DMS53 treated with DMSO at 0.1 percent for 48 hours (cell line): ENCODE measurements at regions not wholly inside any gene's neighbourhood (a gene's known extent, or its start where the extent isn't known, plus 50 kb on each side); places are given as distances from the start of the nearest gene placed in this dataset.

Experiments used
- DNase-seq: peaks from one replicate; lab custom pipeline; 2025; ENCODE audit not compliant: unreplicated experiment; lab: John Stamatoyannopoulos, UW

DNA sequence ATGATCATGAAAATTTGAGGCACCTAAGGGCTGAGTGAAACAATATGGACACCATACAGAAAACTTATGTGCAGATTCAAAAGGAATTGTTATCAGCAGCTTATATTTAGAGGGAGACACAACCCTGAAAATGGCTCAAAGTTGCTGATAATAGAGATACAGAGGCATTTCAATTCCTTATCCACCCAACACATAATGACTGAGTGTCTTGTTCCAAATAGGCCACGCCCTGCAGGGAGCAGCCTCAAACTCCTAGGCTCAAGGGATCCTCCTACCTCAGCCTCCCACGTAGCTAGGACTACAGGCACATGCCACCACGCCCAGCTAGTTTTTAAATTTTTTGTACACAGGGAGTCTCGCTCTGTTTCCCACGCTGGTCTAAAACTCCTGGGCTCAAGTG lies 79.0 kb downstream of the LBH start:
- no peak for DNase-seq

DNA sequence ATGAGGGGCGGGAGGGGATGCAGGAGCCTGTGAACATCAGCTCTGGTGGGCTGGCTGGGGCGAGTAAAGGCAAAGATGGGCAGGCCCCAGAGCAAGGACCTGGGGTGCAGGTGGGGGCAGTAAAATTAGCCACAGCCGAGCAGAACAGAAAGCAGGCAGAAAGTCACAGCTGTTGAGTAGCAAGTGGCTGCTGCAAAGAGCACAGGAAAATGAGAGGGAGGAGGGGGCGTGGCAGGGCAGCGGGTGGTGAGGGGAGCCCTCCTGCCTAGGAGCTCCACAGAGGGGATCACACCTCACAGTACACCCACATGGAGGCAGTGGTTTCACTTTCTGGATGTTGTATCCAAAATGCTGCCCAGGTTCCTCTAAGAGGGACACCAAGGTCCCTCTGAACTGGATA lies 79.6 kb downstream of the LBH start:
- no peak for DNase-seq

DNA sequence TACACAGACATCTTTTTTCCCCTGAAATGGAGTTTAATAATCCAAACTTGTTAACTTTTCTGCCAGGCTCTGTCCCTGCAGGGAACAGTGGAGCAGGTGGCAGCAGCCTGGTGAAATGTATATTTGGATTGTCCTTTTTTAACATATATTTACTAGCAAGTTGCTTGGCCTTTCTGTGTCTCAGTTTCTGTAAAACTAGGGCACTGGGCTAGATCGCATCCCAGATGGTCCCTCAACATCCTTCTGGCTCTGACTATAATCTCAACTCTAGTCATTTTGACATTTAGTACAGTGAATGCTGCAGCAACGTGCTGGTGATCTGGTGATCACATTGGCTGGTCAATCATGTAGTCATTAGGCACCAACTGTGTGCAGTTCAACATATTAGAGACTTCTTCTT lies 80.4 kb downstream of the LBH start:
- no peak for DNase-seq

DNA sequence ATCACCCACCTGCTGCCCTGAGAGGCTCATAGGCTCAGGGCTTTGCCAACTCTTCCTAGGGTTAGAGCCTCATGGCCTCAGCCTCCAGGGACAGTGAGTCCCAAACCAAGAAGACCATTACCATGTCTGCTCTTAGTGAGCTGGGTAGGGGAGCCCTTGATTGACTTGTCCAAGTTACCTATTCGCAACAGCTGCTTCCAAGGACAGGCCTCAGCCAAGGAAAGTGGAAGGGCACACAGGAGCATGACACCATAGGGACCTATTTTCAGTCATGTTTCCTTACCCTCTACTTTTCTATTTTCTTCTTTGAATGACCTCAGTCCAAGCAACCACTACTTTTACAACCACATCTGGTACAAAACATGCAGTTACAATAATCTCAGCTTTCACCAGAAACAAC lies 81.6 kb downstream of the LBH start:
- DNase-seq, result no peak

DNA sequence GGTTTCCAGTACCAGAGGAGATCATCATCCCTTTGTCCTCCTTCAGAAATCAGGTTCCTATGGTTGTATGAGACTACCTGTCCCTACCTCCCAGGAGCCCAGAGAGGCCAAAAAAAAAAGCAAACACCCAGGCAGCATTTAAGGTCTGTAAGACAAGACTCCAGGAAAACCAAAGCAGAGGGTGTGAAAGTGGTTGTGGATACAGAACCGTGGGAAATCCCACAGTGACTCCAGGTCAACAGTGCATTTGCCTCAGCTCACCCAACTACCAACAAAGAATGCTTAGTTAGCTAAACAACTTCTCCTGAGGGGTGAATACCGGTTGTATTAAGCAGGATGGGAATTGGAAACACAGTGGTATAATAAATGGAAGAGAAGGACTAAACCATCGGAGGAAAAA lies 83.6 kb downstream of the LBH start:
- DNase-seq, result no peak

DNA sequence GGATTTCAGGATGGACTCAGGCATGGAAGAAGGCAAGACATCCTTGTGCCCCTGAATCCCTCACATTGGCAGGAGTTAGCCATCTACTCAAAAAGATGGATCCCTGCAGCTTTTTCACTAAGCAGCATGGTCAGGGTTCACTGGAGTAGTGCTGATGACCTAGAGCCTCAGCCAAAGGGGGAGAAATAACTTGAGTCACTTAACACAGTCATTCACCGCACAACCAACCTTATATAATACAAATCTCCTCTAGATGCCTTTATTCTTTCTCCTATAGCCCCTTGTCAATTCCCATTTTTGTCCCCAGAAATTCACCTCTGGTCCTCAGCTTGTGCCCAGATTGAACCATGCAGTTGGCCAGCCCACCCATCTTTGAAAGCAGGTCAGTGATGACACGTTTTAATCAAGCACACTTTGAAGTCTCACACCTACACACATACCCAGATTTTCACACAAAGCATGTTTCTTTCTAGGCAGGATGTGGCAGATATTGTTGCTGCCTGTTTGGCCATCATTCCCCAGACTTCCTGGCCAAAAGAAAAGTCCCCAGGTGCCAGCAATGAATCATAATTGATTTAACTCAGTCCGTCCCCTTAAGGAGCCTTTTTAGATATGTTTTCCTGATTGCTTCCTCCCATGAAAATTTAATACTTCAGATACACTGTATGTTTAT lies 84.2 kb downstream of the LBH start:
- no peak for DNase-seq

DNA sequence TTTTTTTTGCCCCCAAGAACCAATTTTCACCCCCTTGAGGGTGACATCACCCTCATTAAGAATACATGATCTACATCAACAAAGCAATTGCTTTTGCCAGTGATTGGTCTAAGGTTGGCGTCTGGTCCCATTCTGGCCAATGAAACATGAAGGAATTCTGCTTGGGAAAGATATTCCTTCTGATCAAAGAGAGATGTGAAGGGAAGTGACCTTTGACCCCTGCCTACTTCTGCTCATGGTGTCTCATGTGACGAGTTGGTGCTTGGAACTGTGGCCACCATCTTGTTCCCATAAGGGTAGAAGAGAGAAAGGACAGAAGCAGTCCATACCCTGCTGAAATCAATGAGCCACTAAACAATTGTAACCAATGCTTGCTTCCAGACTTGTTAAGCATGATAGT lies 85.1 kb downstream of the LBH start:
- DNase-seq, result no peak

DNA sequence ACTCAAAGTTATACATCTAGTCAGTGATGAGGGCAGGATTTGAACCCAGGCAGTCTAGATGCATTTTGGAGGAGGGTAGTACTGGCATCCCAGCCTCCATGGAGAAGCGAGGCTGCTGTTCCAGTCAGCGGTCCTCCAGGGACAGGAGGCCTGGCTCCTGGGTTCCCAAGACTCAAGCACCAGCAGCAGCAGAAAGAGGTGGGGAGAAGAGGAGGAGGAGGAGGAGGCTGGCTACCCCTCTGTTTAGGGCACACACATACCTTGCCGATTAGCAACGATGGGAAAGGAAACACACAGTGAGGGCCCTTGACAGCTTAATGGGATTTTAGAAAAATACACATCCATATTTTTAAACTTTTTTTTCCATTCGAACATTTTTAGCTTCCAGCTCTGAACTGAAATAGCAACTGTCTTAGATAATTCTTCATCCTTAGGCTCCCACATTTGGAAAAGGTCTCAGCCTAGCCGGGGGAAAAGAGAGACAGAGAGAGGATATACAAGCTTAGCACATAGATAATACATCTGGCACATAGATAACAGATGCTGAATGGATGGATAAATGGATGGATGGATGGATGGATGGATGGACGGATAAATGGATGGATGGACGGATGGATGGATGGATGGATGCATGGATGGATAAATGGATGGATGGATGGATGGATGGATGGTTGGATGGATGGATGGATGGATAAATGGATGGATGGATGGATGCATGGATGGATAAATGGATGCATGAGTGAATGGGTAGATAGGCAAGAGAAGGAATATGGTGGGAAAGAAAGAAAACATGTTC lies 87.9 kb downstream of the LBH start:
- no peak for DNase-seq

DNA sequence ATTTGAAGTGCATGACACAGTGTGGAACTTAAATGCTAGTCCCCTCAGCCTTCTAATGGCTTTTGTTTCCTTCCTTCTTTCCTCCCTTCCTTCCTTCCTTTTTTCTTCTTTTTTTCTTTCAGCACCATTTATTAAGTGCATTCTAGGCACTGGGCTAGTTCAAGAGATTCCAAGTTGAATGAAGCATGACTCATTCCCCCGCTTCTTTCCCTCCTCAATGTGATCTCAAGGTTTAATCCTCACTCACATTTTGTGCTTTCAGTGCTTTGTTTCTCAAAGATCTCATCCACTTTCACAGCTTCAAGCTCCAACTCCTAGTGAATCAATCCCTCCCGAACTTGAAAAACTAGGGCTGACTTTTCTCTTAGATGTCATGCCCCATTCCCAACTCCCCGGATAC lies 90.1 kb downstream of the LBH start:
- DNase-seq, result no peak

DNA sequence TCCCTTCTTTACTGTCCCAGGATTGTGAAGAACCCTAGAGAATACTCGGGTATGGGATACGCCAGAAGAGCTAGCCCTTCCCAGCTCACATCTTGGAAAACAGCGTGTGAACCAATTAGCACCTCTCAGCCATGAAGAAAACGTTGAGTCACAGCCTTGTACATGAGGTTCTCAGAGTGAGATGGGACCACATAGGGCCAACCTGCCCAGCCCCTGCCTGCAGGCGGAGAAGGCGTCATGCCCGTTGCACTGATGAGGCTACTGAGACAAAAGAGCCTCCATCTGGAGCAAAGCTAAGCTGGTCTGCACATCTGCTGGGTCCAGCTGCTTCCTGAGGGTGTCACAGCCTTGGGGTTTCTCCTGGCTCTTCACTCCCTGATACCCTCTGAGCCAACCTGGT lies 92.2 kb downstream of the LBH start:
- no peak for DNase-seq

DNA sequence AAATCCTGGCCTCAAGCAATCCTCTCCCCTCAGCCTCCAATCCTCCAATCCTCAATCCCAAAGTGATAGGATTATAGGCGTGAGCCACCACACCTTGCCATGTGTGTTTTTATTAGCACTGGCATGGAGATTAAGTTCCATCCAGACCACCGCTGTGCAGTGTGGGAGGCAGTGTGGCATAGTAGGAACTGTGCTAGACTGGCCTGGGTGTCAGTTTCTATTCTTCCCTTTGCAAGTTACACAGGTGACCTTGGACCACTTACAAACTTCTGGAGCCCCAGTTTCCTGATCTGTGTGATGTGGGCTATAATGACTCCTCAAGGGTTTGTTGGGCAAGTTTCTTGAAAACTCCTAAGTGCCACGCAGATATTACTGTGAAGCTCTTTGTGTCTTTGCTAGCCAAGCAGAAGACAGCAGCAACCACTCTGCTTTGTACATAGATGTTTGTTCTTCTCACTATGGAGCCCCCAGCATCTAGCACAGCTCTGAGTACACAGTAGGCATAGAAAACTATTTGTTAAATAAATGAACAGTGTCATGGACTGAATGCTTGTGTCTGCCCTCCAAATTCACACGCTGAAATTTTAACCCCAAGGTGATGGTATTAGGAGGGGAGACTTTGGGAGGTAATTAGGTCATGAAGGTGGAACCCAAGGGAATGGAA lies 93.0 kb downstream of the LBH start:
- no peak for DNase-seq

DNA sequence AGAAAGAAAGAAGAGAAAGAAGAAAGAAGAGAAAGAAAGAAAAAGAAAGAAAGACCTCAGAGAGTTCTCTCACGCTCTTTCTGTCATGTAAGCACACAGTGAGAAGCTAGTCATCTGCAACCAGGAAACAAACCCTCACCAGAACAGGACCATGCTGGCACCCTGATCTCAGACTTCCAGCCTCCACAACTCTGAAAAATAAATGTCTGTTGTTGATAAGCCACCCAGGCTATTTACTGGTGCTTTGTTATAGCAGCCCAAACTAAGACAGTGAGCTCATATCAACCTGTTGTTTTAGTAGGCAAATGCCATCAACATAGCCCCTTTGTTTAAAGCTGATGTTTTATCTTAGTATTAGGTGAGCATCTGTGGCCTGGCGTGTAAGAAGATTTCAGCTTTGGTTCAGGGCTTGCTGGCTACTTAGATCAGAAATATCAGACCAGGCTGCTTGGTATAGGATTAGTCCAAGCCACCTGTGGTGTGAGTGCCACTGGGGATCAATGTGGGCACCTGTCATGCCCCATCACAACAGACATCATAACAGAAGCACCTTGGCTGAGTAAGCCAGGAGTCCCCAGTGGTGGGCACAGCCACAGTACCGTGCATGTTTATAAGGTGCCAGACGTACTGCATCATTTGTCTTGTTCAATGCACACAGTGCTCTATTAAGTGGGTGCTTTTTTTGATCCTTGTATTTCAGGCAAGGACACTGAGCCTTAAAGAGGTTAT lies 94.4 kb downstream of the LBH start:
- DNase-seq, result no peak

DNA sequence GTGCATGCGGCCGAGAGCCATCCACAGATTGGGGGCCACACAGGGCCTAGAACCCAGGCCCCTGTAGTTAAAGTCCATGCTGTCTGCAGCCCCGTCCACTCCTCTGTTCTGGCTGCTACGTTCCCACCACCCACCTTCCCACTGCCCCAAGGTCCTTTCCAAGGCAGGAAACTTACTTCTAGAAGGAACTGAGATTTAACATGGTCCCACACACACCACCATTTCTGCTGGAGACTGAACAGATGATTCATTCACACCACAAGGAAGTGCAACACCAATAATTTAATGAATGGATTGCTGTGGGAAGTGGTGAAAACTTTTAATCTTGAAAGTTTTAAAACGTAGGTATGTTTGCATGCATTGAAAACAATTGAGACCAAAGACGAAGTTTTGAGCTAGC lies 95.2 kb downstream of the LBH start:
- DNase-seq, result no peak

DNA sequence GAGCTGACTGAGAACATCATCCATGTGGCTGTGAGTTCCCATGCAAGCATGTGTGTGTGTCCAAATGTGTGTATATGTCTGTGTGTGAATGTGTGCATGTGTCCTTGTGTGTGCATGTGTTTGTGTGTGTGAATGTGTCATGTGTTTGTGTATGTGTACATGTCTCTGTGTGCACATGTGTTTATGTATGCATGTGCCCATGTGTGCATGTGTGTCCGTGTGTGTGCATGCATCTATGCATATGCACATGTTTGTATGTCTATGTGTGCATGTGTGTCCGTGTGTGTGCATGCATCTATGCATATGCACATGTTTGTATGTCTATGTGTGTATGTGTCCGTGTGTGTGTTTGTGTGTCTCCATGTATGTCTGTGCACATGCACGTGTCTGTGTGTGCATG lies 99.7 kb downstream of the LBH start:
- no peak for DNase-seq

DNA sequence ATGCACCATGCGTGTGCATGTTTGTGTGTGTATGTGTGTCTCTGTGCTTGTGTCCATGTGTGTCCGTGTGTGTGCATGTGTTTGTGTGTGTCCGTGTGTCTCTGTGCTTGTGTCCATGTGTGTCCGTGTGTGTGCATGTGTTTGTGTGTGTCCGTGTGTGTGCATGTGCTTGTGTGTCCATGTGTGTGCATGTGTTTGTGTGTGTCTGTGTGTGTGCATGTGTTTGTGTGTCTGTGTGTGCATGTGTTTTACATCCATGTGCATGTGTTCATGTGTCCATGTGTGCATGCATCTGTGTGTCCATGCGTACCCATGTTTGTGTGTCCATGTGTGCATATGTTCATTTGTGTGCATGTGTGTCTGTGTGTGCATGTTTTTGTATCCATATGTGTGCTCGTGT lies 100.5 kb downstream of the LBH start:
- DNase-seq, result no peak

DNA sequence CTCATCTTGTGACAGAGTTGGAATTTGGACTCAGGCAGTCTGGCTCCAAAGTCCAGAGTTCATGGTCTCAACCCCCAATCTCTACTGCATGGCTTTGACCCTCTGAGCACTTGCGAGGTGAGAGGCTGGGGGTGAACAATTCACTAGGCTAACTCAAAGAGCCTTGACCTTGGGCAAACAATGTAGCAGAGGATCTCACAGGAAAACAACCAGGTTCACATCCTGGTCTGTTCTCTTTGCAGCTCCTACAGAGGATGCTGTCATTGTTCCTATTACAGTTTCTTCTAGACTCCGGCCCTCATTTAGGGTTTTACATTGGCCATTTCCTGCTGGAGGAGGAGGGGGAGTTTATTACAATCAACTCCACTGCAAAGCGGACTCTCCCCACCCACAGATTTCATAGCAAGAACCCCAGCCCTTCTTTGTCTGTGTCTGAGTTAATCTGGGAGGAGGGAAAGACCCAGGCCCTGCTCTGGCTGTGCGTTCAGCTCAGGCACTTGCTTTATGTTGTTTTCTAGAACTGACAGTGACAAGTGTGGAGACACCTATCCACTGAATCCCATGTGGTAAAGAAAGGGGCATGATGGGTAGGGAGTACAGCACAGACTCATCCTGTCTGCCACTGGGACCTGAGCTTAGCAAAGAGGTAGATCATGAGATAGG lies 101.6 kb downstream of the LBH start:
- DNase-seq, result no peak

DNA sequence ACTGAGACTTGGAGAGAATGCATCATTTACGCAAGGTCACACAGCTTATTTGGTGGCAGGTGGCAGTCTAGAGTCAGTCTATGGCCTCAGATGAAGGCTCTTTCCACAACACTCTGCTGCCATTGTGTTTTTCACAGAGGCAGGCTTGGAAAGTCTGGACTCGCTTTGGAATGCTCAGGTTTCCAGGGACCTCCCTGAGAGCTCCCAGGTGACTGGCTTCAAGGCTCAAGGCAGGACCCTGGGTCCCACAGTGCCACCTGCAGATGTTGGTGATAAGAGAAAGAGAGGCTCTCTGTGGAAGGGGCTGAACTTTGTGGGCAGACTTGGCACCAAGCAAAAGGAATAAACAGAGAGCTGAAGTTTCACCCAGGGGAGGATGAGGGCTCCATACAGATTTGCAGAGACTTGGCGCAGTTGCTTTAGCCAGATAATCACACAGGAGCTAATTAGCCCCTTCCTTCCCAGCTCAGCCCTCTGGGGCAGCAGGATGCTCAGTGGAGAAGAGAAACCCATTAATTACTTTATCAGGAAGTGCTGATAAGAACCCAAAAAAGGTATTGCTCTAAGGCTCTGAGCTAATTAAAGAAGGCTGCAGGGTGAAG lies 103.5 kb downstream of the LBH start:
- DNase-seq, result no peak

DNA sequence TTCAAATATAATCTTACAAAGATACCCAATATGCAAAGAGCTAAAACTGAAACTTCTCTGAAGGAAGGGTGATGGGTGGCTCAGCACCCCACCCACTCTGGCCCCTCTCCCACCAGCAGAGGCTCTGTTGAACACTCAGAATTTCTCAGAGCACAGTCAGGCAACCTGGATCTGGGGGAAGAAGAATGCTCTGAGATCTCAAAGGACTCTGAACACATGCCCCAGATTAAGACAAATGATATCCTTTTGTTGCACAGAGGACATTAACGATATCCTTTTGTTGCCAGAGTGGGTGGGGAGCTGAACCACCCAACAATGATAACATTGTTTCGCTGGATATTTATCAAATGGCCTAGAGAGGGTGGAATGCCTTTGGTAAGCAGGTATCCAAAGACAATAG lies 104.8 kb downstream of the LBH start:
- no peak for DNase-seq

DNA sequence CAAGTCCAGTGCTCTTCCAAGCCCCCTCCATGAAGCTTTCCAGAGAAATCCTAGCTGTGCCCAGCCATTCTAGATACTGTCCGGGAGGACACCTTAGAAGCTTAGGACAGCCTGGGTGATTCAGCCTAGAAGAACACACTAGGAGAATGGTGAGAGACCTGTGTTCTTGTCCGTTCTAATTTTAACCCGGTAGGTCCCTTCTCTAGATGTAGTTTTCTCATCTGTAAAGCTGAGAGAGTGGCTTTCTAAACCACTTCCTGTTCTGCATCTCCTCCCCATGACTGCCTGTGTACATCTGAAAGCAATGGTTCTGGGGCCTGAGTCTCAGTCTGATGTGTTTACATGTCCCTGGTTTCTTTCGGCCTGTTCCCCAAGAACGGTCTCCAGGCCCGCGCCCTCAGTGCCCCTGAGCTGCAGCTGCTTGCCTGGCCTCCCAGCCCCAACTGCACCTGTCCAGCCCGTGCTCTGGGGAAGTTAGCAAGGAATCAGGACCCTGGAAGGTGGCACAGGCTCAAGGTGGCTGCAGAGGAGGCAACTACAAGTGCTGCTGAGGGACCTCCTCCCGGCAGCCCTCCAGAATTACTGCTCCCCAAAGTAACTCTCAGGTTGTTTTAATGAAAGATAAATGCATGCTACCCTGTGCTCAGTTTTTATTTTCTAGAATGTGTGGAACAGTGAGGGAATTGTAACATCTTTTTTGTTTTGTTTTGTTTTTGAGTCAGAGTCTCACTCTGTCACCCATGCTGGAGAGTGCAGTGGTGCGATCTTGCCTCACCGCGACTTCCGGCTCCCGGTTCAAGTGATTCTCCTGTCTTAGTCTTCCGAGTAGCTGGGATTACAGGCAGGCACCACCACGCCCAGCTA lies 105.9 kb downstream of the LBH start:
- no peak for DNase-seq

DNA sequence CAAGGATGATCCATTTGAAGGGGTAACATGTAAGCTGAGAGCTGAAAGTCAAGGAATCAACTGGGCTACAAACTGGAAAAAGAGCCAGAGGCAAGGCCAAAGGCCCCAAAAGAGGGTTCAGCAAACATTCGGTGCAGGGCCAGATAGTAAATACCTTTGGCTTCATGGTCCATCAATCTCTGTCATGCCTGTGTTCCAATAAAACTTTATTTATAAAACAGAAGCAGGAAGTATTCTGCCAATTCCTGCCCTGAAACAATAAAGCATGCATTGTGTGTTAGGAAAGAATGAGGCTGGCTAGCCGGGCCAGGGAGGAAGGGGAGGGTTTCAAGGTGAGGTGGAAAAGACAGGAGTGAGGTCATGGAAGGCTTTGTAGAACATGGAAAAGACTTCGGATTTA lies 107.1 kb downstream of the LBH start:
- no peak for DNase-seq
